Bronchial epithelial cell (primary cell): ENCODE measurements at regions not wholly inside any gene's neighbourhood (a gene's known extent, or its start where the extent isn't known, plus 50 kb on each side); places are given as distances from the start of the nearest gene placed in this dataset.

Source experiments
- DNase-seq: peaks from one replicate; pipeline ENCODE4 v3.0.0-alpha.2; 2010; ENCODE audit warnings: low read depth
- FAIRE-seq: peaks from 2 replicates; lab custom pipeline; 2011; peaks lifted over from hg19 to GRCh38; lab: Jason Lieb, UNC
- H3K27me3 ChIP-seq: 2 replicates; pipeline ENCODE4 v1.5.1; 2011; ENCODE audit warnings: low read length; ENCODE audit not compliant: control insufficient read depth, insufficient read depth
- H3K36me3 ChIP-seq: 2 replicates; pipeline ENCODE4 v1.5.1; 2011; ENCODE audit warnings: low read length; ENCODE audit not compliant: control insufficient read depth, insufficient read depth
- H3K4me3 ChIP-seq: 2 replicates; pipeline ENCODE4 v1.5.1; 2011; ENCODE audit warnings: mild to moderate bottlenecking, low read depth, low read length, control low read depth
- CTCF ChIP-seq: IDR thresholded peaks from 2 replicates; pipeline ENCODE4 v1.5.1; 2011; ENCODE audit warnings: mild to moderate bottlenecking, moderate library complexity, low read length, control low read depth, inconsistent platforms; ENCODE audit not compliant: insufficient read depth, severe bottlenecking

GRCh38 chr1:29793653-29794348 lies 557.5 kb downstream of the PTPRU start:
- no peaks in the 10 kb centered on the region for H3K27me3 ChIP-seq
- FAIRE-seq: no peak
- no peaks in the 10 kb centered on the region for H3K36me3 ChIP-seq
- no peak overlapping the region for H3K4me3 ChIP-seq
- DNase-seq: no peak
- no peak for TF ChIP-seq CTCF

- peak; percentile 74 for DNase-seq
- no peaks in the 10 kb centered on the region for H3K36me3 ChIP-seq
- FAIRE-seq: peak; percentile 66
- H3K27me3 ChIP-seq: no peaks in the 10 kb centered on the region
- no peak overlapping the region for H3K4me3 ChIP-seq
- TF ChIP-seq CTCF: peak; percentile 96
Measured at GRCh38 chr1:29793101-29793546, 556.8 kb downstream of the PTPRU start.

GRCh38 chr1:29789910-29790247 lies 553.6 kb downstream of the PTPRU start:
- DNase-seq (no peak), FAIRE-seq (peak; percentile 23)

GRCh38 chr1:29789221-29789909 lies 553.0 kb downstream of the PTPRU start:
- DNase-seq: peak; percentile 69
- FAIRE-seq: no peak
- Histone ChIP-seq H3K4me3 (no peak overlapping the region), H3K36me3 (no peaks in the 10 kb centered on the region), H3K27me3 (no peaks in the 10 kb centered on the region)
- TF ChIP-seq CTCF: no peak

More at GRCh38 chr1:29789910-29790247, 553.6 kb downstream of the PTPRU start:
- no peak for TF ChIP-seq CTCF
- H3K4me3 ChIP-seq: no peak overlapping the region
- no peaks in the 10 kb centered on the region for H3K36me3 ChIP-seq
- H3K27me3 ChIP-seq: no peaks in the 10 kb centered on the region

GRCh38 chr1:29786791-29787732 lies 550.7 kb downstream of the PTPRU start:
- DNase-seq (no peak), FAIRE-seq (no peak)
- no peaks in the 10 kb centered on the region for H3K36me3 ChIP-seq
- H3K27me3 ChIP-seq: peaks cover 2% of the 10 kb centered on the region
- H3K4me3 ChIP-seq: no peak overlapping the region
- no peak for TF ChIP-seq CTCF
